ENCODE measurements at regions not wholly inside any gene's neighbourhood (a gene's known extent, or its start where the extent isn't known, plus 50 kb on each side); places are given as distances from the start of the nearest gene placed in this dataset.

- no peak for FAIRE-seq
These were observed 176.5 kb upstream of the UBL3 start for GRCh38 chr13:30026909-30027308.

GRCh38 chr13:30026093-30026492, 175.7 kb upstream of the UBL3 start:
- no peak for FAIRE-seq

- no peak for FAIRE-seq
These were observed 174.9 kb upstream of the UBL3 start for GRCh38 chr13:30025351-30025750.

- FAIRE-seq, result no peak
These were observed 173.9 kb upstream of the UBL3 start for GRCh38 chr13:30024125-30024865.

GRCh38 chr13:30023196-30023895, 172.9 kb upstream of the UBL3 start:
- FAIRE-seq, result no peak

GRCh38 chr13:30022796-30023195, 172.4 kb upstream of the UBL3 start:
- FAIRE-seq, result no peak

- no peak for FAIRE-seq
These were observed 171.8 kb upstream of the UBL3 start for GRCh38 chr13:30022256-30022655.

- no peak for FAIRE-seq
These were observed 171.2 kb upstream of the UBL3 start for GRCh38 chr13:30021611-30022010.

- FAIRE-seq, result no peak
These were observed 170.4 kb upstream of the UBL3 start for GRCh38 chr13:30020726-30021312.

- no peak for FAIRE-seq
These were observed 169.5 kb upstream of the UBL3 start for GRCh38 chr13:30019648-30020626.

GRCh38 chr13:30017880-30018279, 167.5 kb upstream of the UBL3 start:
- FAIRE-seq, result no peak

GRCh38 chr13:30016398-30016797, 166.0 kb upstream of the UBL3 start:
- FAIRE-seq, result no peak

GRCh38 chr13:30009411-30009810, 159.0 kb upstream of the UBL3 start:
- no peak for FAIRE-seq

GRCh38 chr13:30006246-30006645, 155.8 kb upstream of the UBL3 start:
- FAIRE-seq, result no peak

GRCh38 chr13:30004204-30004603, 153.8 kb upstream of the UBL3 start:
- no peak for FAIRE-seq

- no peak for FAIRE-seq
These were observed 152.2 kb upstream of the UBL3 start for GRCh38 chr13:30002577-30002976.

GRCh38 chr13:30000370-30000765, 150.0 kb upstream of the UBL3 start:
- no peak for FAIRE-seq

GRCh38 chr13:29999492-30000369, 149.3 kb upstream of the UBL3 start:
- no peak for FAIRE-seq

GRCh38 chr13:29996316-29996715, 145.9 kb upstream of the UBL3 start:
- FAIRE-seq, result no peak

GRCh38 chr13:29994911-29995595, 144.6 kb upstream of the UBL3 start:
- FAIRE-seq, result no peak
